Liver (tissue), 8 donors: ENCODE measurements at regions not wholly inside any gene's neighbourhood (a gene's known extent, or its start where the extent isn't known, plus 50 kb on each side); places are given as distances from the start of the nearest gene placed in this dataset.

ENCODE experiments used
- DNase-seq: peaks from one replicate; pipeline ENCODE4 v3.0.0-alpha.2; 2017; ENCODE audit warnings: low spot score
- H3K27ac ChIP-seq, 2 donors: one replicate each; pipeline ENCODE4 v1.7.0; 2013; ENCODE audit warnings: inconsistent platforms in 2 of 2, low read length in 2 of 2, control low read depth in 1 of 2, low read depth in 1 of 2, mild to moderate bottlenecking in 1 of 2
- H3K27me3 ChIP-seq, 4 donors: one replicate each; pipeline versions ENCODE4 v1.6.1 to v1.7.0; 2013; ENCODE audit warnings: low read length in 3 of 4, inconsistent platforms in 1 of 4, mild to moderate bottlenecking in 1 of 4, moderate library complexity in 1 of 4; ENCODE audit not compliant: control insufficient read depth in 4 of 4, insufficient read depth in 4 of 4
- H3K36me3 ChIP-seq, 4 donors: one replicate each; pipeline versions ENCODE4 v1.6.1 to v1.7.0; 2013; ENCODE audit warnings: low read length in 3 of 4, mild to moderate bottlenecking in 3 of 4, low read depth in 1 of 4, moderate library complexity in 1 of 4; ENCODE audit not compliant: control insufficient read depth in 4 of 4, insufficient read depth in 3 of 4
- H3K4me1 ChIP-seq, 4 donors: one replicate each; pipeline versions ENCODE4 v1.6.1 to v1.7.0; 2013; ENCODE audit warnings: low read length in 3 of 4, mild to moderate bottlenecking in 3 of 4, moderate library complexity in 1 of 4; ENCODE audit not compliant: control insufficient read depth in 4 of 4, insufficient read depth in 4 of 4
- H3K4me3 ChIP-seq, 3 donors: one replicate each; pipeline versions ENCODE4 v1.6.1 to v1.7.0; 2013; ENCODE audit warnings: low read length in 3 of 3, control low read depth in 1 of 3, low read depth in 1 of 3, mild to moderate bottlenecking in 1 of 3
- H3K9ac ChIP-seq, 2 donors: one replicate each; pipeline ENCODE4 v1.7.0; 2013; ENCODE audit warnings: low read length in 2 of 2, mild to moderate bottlenecking in 2 of 2, moderate library complexity in 2 of 2, control low read depth in 1 of 2, low read depth in 1 of 2
- H3K9me3 ChIP-seq, 4 donors: one replicate each; pipeline versions ENCODE4 v1.6.1 to v1.7.0; 2013; ENCODE audit warnings: low read length in 3 of 4; ENCODE audit not compliant: control insufficient read depth in 4 of 4
- EGR1 ChIP-seq, 2 donors: IDR thresholded peaks; 2 replicates each; pipeline ENCODE4 v1.6.1; 2016 to 2018; ENCODE audit warnings: antibody characterized with exemption in 2 of 2, low read depth in 2 of 2
- FOXA1 ChIP-seq: IDR thresholded peaks from 2 replicates; pipeline ENCODE4 v1.6.1; 2016; ENCODE audit warnings: antibody characterized with exemption
- FOXA2 ChIP-seq: IDR thresholded peaks from 2 replicates; pipeline ENCODE4 v1.6.1; 2016; ENCODE audit warnings: antibody characterized with exemption
- GABPA ChIP-seq, 2 donors: IDR thresholded peaks in 1 of 2; conservative IDR thresholded peaks in 1 of 2; 2 replicates each; pipeline ENCODE4 v1.6.1; 2016; ENCODE audit warnings: antibody characterized with exemption in 2 of 2, mild to moderate bottlenecking in 1 of 2, moderate library complexity in 1 of 2
- HNF4A ChIP-seq, 2 donors: conservative IDR thresholded peaks; 2 replicates each; pipeline ENCODE4 v1.6.1; 2016; ENCODE audit warnings: antibody characterized with exemption in 2 of 2, mild to moderate bottlenecking in 2 of 2
- HNF4G ChIP-seq: IDR thresholded peaks from 2 replicates; pipeline ENCODE4 v1.6.1; 2016; ENCODE audit warnings: antibody characterized with exemption
- NR2F2 ChIP-seq: IDR thresholded peaks from 2 replicates; pipeline ENCODE4 v1.6.1; 2016; ENCODE audit warnings: antibody characterized with exemption
- RAD21 ChIP-seq, 2 donors: IDR thresholded peaks; 2 replicates each; pipeline ENCODE4 v1.6.1; 2016; ENCODE audit warnings: antibody characterized with exemption in 2 of 2, mild to moderate bottlenecking in 2 of 2
- RXRA ChIP-seq, 2 donors: IDR thresholded peaks; 2 replicates each; pipeline ENCODE4 v1.6.1; 2017 to 2018; ENCODE audit warnings: antibody characterized with exemption in 2 of 2, mild to moderate bottlenecking in 1 of 2
- SP1 ChIP-seq: IDR thresholded peaks from 2 replicates; pipeline ENCODE4 v1.6.1; 2018; ENCODE audit warnings: antibody characterized with exemption, mild to moderate bottlenecking
- TAF1 ChIP-seq: conservative IDR thresholded peaks from 2 replicates; pipeline ENCODE4 v1.6.1; 2016; ENCODE audit warnings: antibody characterized with exemption, mild to moderate bottlenecking
- YY1 ChIP-seq: IDR thresholded peaks from 2 replicates; pipeline ENCODE4 v1.6.1; 2016; ENCODE audit warnings: antibody characterized with exemption, mild to moderate bottlenecking
- WGBS: extraction: QIAGEN DNeasy Blood & Tissue Kit; methylation state at CpG from one replicate; pipeline ENCODE4 v1.1.7; 2013; 5-methylcytosine and 5-hydroxymethylcytosine counted together
- TF ChIP-seq, protein P1 (sequence below): IDR thresholded peaks from 2 replicates; pipeline ENCODE4 v1.6.1; 2016; ENCODE audit warnings: antibody characterized with exemption
- TF ChIP-seq, protein P2 (sequence below): IDR thresholded peaks from 2 replicates; pipeline ENCODE4 v1.6.1; 2016; ENCODE audit warnings: antibody characterized with exemption
- TF ChIP-seq, protein P3 (sequence below): IDR thresholded peaks from 2 replicates; pipeline ENCODE4 v1.6.1; 2016; ENCODE audit warnings: antibody characterized with exemption
- TF ChIP-seq, protein P4 (sequence below): fragments of 150-350 bp; IDR thresholded peaks from 2 replicates; pipeline ENCODE4 v1.5.1; 2017; ENCODE audit warnings: improper control_type of control experiment, low read depth, low read length; ENCODE audit not compliant: missing input control
- TF ChIP-seq, protein P5 (sequence below): IDR thresholded peaks from 2 replicates; pipeline ENCODE4 v1.6.1; 2016; ENCODE audit warnings: antibody characterized with exemption, mild to moderate bottlenecking
- donor health status: healthy.
- donor health status: healthy.
- donor health status: healthy.
- donor health status: healthy.
- donor health status: healthy.

DNA sequence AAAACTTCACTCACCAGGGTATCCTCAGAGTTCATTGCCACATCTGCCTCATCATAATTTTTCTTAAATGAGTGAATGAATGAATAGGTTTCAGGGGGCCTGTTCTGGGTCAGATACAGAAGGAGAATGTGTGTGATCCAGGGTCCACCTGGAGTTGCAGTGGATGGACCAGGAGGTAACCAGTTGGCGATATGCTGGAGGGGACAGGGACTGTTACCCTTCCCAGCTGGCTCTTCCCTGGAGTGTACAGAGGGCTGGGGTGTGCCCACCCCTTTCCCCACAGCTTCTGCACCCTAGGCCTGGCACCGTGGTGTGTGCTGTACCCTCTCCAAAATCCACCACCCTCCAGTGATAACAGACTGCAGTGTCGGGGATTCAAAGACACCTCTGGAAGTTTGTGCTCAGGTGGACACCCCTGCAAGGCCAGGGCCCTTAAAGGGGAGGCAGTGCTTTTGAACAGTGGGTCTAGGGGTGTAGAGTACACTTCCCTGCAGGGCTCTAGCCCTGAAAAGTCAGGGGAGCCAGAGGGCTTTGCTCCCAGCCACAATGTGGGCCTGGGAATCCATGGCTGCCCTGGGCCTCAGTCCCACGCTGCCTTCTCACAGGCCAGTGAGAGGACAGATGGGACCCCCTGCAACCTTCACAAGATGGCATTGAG lies 134.4 kb upstream of the UNC5B start:
- TF ChIP-seq, protein P1, sequence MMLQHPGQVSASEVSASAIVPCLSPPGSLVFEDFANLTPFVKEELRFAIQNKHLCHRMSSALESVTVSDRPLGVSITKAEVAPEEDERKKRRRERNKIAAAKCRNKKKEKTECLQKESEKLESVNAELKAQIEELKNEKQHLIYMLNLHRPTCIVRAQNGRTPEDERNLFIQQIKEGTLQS = no peak
- no peak for TF ChIP-seq HNF4G
- no peak for TF ChIP-seq EGR1 (IDR thresholded peaks at IDR 0.05; ENCODE audit: low read depth in 2 of 2)
- no peak for TF ChIP-seq SP1
- TF ChIP-seq FOXA2 = no peak
- TF ChIP-seq YY1 = no peak
- TF ChIP-seq RAD21 (IDR thresholded peaks at IDR 0.05) = no peak
- TF ChIP-seq, protein P2, sequence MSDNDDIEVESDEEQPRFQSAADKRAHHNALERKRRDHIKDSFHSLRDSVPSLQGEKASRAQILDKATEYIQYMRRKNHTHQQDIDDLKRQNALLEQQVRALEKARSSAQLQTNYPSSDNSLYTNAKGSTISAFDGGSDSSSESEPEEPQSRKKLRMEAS = no peak
- TF ChIP-seq TAF1 = no peak
- TF ChIP-seq GABPA (IDR thresholded peaks at IDR 0.05 in 1 of 2, conservative IDR thresholded peaks at IDR 0.05 in 1 of 2) = no peak
- no peak for TF ChIP-seq NR2F2
- TF ChIP-seq, protein P3, sequence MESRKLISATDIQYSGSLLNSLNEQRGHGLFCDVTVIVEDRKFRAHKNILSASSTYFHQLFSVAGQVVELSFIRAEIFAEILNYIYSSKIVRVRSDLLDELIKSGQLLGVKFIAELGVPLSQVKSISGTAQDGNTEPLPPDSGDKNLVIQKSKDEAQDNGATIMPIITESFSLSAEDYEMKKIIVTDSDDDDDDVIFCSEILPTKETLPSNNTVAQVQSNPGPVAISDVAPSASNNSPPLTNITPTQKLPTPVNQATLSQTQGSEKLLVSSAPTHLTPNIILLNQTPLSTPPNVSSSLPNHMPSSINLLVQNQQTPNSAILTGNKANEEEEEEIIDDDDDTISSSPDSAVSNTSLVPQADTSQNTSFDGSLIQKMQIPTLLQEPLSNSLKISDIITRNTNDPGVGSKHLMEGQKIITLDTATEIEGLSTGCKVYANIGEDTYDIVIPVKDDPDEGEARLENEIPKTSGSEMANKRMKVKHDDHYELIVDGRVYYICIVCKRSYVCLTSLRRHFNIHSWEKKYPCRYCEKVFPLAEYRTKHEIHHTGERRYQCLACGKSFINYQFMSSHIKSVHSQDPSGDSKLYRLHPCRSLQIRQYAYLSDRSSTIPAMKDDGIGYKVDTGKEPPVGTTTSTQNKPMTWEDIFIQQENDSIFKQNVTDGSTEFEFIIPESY = no peak
- no peak for TF ChIP-seq HNF4A (conservative IDR thresholded peaks at IDR 0.05)
- TF ChIP-seq, protein P4, sequence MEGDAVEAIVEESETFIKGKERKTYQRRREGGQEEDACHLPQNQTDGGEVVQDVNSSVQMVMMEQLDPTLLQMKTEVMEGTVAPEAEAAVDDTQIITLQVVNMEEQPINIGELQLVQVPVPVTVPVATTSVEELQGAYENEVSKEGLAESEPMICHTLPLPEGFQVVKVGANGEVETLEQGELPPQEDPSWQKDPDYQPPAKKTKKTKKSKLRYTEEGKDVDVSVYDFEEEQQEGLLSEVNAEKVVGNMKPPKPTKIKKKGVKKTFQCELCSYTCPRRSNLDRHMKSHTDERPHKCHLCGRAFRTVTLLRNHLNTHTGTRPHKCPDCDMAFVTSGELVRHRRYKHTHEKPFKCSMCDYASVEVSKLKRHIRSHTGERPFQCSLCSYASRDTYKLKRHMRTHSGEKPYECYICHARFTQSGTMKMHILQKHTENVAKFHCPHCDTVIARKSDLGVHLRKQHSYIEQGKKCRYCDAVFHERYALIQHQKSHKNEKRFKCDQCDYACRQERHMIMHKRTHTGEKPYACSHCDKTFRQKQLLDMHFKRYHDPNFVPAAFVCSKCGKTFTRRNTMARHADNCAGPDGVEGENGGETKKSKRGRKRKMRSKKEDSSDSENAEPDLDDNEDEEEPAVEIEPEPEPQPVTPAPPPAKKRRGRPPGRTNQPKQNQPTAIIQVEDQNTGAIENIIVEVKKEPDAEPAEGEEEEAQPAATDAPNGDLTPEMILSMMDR = no peak
- Histone ChIP-seq H3K27ac (no peak overlapping the region), H3K36me3 (no peaks in the 10 kb centered on the region), H3K9ac (no peak overlapping the region), H3K4me3 (no peak overlapping the region), H3K4me1 (no peaks in the 10 kb centered on the region), H3K9me3 (no peaks in the 10 kb centered on the region), H3K27me3 (no peaks in the 10 kb centered on the region)
- peak; percentile 19 for DNase-seq
- WGBS = 85% methylated on average over 4 of the region's 4 CpGs

DNA sequence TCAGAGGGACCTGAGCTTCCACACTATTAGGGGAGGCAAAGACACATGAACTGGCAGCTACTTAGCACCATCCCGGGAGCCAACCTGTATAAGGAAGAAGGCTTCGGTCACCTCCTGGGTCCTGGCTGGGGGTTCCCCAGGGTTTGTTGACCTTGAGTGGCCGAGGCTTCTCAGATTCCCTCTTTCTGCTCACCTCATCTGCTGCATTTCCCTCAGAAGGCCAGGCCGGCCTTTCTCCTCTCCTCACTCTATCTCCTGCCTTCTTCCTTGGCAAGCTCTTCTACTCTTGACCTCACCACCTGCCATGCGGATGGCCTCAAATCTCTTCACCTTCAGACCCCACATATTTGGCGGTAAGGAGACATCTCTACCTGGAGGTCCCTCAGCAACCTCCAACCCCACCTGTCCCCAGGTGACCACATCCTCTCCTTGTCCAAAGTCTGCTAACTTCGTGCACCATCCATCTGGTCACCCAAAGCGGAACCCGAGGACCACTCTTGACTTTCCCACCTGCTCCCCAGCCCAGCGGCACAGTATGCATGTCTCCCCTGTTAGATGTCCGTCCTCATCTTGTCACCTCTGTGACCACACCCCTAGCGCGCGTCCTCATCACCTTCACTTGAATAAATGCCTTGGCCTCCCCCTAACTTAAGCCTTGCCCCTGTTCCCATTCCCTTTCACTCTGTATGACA lies 133.8 kb upstream of the UNC5B start:
- no peak overlapping the region for H3K27ac ChIP-seq
- H3K4me3 ChIP-seq = no peak overlapping the region
- WGBS = 88% methylated on average over 14 of the region's 14 CpGs
- H3K9ac ChIP-seq = no peak overlapping the region
- H3K36me3 ChIP-seq = no peaks in the 10 kb centered on the region
- H3K27me3 ChIP-seq = no peaks in the 10 kb centered on the region
- H3K9me3 ChIP-seq = no peaks in the 10 kb centered on the region
- H3K4me1 ChIP-seq = no peaks in the 10 kb centered on the region
- peak; percentile 22 for DNase-seq
- TF ChIP-seq, protein P5, sequence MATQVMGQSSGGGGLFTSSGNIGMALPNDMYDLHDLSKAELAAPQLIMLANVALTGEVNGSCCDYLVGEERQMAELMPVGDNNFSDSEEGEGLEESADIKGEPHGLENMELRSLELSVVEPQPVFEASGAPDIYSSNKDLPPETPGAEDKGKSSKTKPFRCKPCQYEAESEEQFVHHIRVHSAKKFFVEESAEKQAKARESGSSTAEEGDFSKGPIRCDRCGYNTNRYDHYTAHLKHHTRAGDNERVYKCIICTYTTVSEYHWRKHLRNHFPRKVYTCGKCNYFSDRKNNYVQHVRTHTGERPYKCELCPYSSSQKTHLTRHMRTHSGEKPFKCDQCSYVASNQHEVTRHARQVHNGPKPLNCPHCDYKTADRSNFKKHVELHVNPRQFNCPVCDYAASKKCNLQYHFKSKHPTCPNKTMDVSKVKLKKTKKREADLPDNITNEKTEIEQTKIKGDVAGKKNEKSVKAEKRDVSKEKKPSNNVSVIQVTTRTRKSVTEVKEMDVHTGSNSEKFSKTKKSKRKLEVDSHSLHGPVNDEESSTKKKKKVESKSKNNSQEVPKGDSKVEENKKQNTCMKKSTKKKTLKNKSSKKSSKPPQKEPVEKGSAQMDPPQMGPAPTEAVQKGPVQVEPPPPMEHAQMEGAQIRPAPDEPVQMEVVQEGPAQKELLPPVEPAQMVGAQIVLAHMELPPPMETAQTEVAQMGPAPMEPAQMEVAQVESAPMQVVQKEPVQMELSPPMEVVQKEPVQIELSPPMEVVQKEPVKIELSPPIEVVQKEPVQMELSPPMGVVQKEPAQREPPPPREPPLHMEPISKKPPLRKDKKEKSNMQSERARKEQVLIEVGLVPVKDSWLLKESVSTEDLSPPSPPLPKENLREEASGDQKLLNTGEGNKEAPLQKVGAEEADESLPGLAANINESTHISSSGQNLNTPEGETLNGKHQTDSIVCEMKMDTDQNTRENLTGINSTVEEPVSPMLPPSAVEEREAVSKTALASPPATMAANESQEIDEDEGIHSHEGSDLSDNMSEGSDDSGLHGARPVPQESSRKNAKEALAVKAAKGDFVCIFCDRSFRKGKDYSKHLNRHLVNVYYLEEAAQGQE = no peak
- TF ChIP-seq HNF4A (conservative IDR thresholded peaks at IDR 0.05) (no peak), RAD21 (IDR thresholded peaks at IDR 0.05) (no peak), RXRA (IDR thresholded peaks at IDR 0.05) (no peak), HNF4G (no peak), NR2F2 (no peak), SP1 (no peak), GABPA (IDR thresholded peaks at IDR 0.05 in 1 of 2, conservative IDR thresholded peaks at IDR 0.05 in 1 of 2) (no peak), FOXA2 (no peak), FOXA1 (no peak), EGR1 (IDR thresholded peaks at IDR 0.05; ENCODE audit: low read depth in 2 of 2) (no peak)
- TF ChIP-seq, protein P2 = no peak
- TF ChIP-seq, protein P3 = no peak
- TF ChIP-seq, protein P4 = no peak
